Effector CD4-positive, alpha-beta T cell (primary cell): ENCODE measurements at regions not wholly inside any gene's neighbourhood (a gene's known extent, or its start where the extent isn't known, plus 50 kb on each side); places are given as distances from the start of the nearest gene placed in this dataset.

Experiments
- DNase-seq: peaks from one replicate; pipeline ENCODE4 v3.0.0-alpha.2; 2020

- DNase-seq: no peak
These were observed 209.7 kb upstream of the PLET1 start for GRCh38 chr11:112470355-112470754.

GRCh38 chr11:112471731-112472130 lies 211.1 kb upstream of the PLET1 start:
- no peak for DNase-seq

GRCh38 chr11:112477152-112477551 lies 216.5 kb upstream of the PLET1 start:
- DNase-seq: no peak

- no peak for DNase-seq
These were observed 217.1 kb upstream of the PLET1 start for GRCh38 chr11:112477581-112478317.

GRCh38 chr11:112478806-112479205 lies 218.1 kb upstream of the PLET1 start:
- no peak for DNase-seq

GRCh38 chr11:112481431-112481830 lies 220.8 kb upstream of the PLET1 start:
- no peak for DNase-seq

GRCh38 chr11:112481893-112482292 lies 221.2 kb upstream of the PLET1 start:
- no peak for DNase-seq

GRCh38 chr11:112485280-112485679 lies 224.6 kb upstream of the PLET1 start:
- no peak for DNase-seq

GRCh38 chr11:112497826-112498225 lies 237.2 kb upstream of the PLET1 start:
- DNase-seq: no peak

GRCh38 chr11:112498701-112499100 lies 238.0 kb upstream of the PLET1 start:
- DNase-seq: no peak

- no peak for DNase-seq
These were observed 238.7 kb upstream of the PLET1 start for GRCh38 chr11:112499153-112499880.

GRCh38 chr11:112499881-112500204 lies 239.2 kb upstream of the PLET1 start:
- DNase-seq: no peak

GRCh38 chr11:112503410-112503809 lies 242.8 kb upstream of the PLET1 start:
- no peak for DNase-seq

GRCh38 chr11:112504056-112504455 lies 243.4 kb upstream of the PLET1 start:
- DNase-seq: no peak

- DNase-seq: no peak
These were observed 246.2 kb upstream of the PLET1 start for GRCh38 chr11:112506852-112507251.

- no peak for DNase-seq
These were observed 246.6 kb upstream of the PLET1 start for GRCh38 chr11:112507281-112507680.

- DNase-seq: no peak
These were observed 248.1 kb upstream of the PLET1 start for GRCh38 chr11:112508750-112509149.

GRCh38 chr11:112509300-112509699 lies 248.6 kb upstream of the PLET1 start:
- no peak for DNase-seq

GRCh38 chr11:112511271-112511670 lies 250.6 kb upstream of the PLET1 start:
- DNase-seq: no peak

GRCh38 chr11:112511911-112512310 lies 251.3 kb upstream of the PLET1 start:
- DNase-seq: no peak

GRCh38 chr11:112513417-112513816 lies 252.8 kb upstream of the PLET1 start:
- no peak for DNase-seq

GRCh38 chr11:112514011-112514740 lies 253.5 kb upstream of the PLET1 start:
- no peak for DNase-seq

- DNase-seq: no peak
These were observed 255.6 kb upstream of the PLET1 start for GRCh38 chr11:112516261-112516660.

GRCh38 chr11:112516755-112517154 lies 256.1 kb upstream of the PLET1 start:
- DNase-seq: no peak
